22Rv1 (cell line): ENCODE measurements at regions not wholly inside any gene's neighbourhood (a gene's known extent, or its start where the extent isn't known, plus 50 kb on each side); places are given as distances from the start of the nearest gene placed in this dataset.
"Not testable (repeated sequence)": the region's sequence is repeated elsewhere in the genome, so short reads cannot be mapped to it uniquely, and the experiment has no call there.

Source experiments
- ZFX ChIP-seq: fragments of 450-650 bp; IDR thresholded peaks from 2 replicates; pipeline ENCODE4 v1.6.1; 2017; ENCODE audit warnings: antibody characterized with exemption, borderline replicate concordance
- TF ChIP-seq, protein P1 (sequence below): fragments of 450-650 bp; IDR thresholded peaks from 2 replicates; pipeline ENCODE4 v1.5.1; 2017; ENCODE audit warnings: mild to moderate bottlenecking

DNA sequence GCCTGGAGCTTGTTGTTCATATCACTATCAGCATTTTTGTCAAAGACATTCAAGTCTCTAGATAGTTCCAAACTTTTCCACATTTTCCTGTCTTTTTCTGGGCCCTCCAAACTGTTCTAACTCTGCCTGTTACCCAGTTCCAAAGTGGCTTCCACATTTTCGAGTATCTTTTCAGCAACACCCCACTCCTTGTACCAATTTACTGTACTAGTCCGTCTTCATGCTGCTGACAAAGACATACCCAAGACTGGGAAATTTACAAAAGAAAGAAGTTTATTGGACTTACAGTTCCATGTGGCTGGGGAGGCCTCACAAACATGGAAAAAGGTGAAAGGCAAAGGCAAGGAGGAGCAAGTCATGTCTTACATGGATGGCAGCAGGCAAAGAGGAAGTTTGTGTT is 575.2 kb upstream of the ACVR2A start:
- TF ChIP-seq, protein P1, sequence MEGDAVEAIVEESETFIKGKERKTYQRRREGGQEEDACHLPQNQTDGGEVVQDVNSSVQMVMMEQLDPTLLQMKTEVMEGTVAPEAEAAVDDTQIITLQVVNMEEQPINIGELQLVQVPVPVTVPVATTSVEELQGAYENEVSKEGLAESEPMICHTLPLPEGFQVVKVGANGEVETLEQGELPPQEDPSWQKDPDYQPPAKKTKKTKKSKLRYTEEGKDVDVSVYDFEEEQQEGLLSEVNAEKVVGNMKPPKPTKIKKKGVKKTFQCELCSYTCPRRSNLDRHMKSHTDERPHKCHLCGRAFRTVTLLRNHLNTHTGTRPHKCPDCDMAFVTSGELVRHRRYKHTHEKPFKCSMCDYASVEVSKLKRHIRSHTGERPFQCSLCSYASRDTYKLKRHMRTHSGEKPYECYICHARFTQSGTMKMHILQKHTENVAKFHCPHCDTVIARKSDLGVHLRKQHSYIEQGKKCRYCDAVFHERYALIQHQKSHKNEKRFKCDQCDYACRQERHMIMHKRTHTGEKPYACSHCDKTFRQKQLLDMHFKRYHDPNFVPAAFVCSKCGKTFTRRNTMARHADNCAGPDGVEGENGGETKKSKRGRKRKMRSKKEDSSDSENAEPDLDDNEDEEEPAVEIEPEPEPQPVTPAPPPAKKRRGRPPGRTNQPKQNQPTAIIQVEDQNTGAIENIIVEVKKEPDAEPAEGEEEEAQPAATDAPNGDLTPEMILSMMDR: not testable (repeated sequence)
- not testable (repeated sequence) for TF ChIP-seq ZFX
